Trophoblast cell (in vitro differentiated cells and primary cell): ENCODE measurements at regions not wholly inside any gene's neighbourhood (a gene's known extent, or its start where the extent isn't known, plus 50 kb on each side); places are given as distances from the start of the nearest gene placed in this dataset.

Experiments
- DNase-seq, 2 donors: peaks; one replicate each; pipeline ENCODE4 v3.0.0-alpha.2; 2016
- H2AFZ ChIP-seq: 2 replicates; pipeline ENCODE4 v1.6.1; 2013; ENCODE audit warnings: low read length, moderate library complexity, mild to moderate bottlenecking; ENCODE audit not compliant: insufficient read depth, poor library complexity
- H2AK5ac ChIP-seq: 2 replicates; pipeline ENCODE4 v1.6.1; 2013; ENCODE audit warnings: mild to moderate bottlenecking, low read length
- H2BK120ac ChIP-seq: 2 replicates; pipeline ENCODE4 v1.6.1; 2013; ENCODE audit warnings: low read length, mild to moderate bottlenecking, moderate library complexity; ENCODE audit not compliant: insufficient read depth, poor library complexity
- H2BK12ac ChIP-seq: 2 replicates; pipeline ENCODE4 v1.6.1; 2013; ENCODE audit warnings: mild to moderate bottlenecking, low read length, moderate library complexity
- H2BK5ac ChIP-seq: 2 replicates; pipeline ENCODE4 v1.6.1; 2013; ENCODE audit warnings: low read length, low read depth, moderate library complexity, mild to moderate bottlenecking; ENCODE audit not compliant: poor library complexity
- H3K14ac ChIP-seq: 2 replicates; pipeline ENCODE4 v1.6.1; 2013; ENCODE audit warnings: mild to moderate bottlenecking, low read length
- H3K18ac ChIP-seq: 2 replicates; pipeline ENCODE4 v1.6.1; 2013; ENCODE audit warnings: mild to moderate bottlenecking, low read length
- H3K23ac ChIP-seq: 2 replicates; pipeline ENCODE4 v1.6.1; 2013; ENCODE audit warnings: low read length
- H3K27ac ChIP-seq: 2 replicates; pipeline ENCODE4 v1.5.1; 2013; ENCODE audit warnings: low read depth, mild to moderate bottlenecking, inconsistent platforms, low read length, moderate library complexity
- H3K27me3 ChIP-seq: 2 replicates; pipeline ENCODE4 v1.6.1; 2013; ENCODE audit warnings: inconsistent platforms, mild to moderate bottlenecking, low read length, moderate library complexity; ENCODE audit not compliant: insufficient read depth
- H3K36me3 ChIP-seq, 2 experiments: 1 replicate in 1 of 2; 2 replicates in 1 of 2; pipeline ENCODE4 v1.6.1; 2013; ENCODE audit warnings: low read length in 2 of 2, mild to moderate bottlenecking in 2 of 2, moderate library complexity in 1 of 2; ENCODE audit not compliant: insufficient read depth in 2 of 2, control insufficient read depth in 1 of 2
- H3K4ac ChIP-seq: 2 replicates; pipeline ENCODE4 v1.6.1; 2013; ENCODE audit warnings: low read depth, mild to moderate bottlenecking, low read length, moderate library complexity
- H3K4me1 ChIP-seq, 2 experiments: 1 replicate in 1 of 2; 2 replicates in 1 of 2; pipeline ENCODE4 v1.6.1; 2013; ENCODE audit warnings: low read length in 2 of 2, mild to moderate bottlenecking in 2 of 2, moderate library complexity in 1 of 2; ENCODE audit not compliant: insufficient read depth in 2 of 2, control insufficient read depth in 1 of 2
- H3K4me2 ChIP-seq: 2 replicates; pipeline ENCODE4 v1.6.1; 2013; ENCODE audit warnings: inconsistent platforms, mild to moderate bottlenecking, low read length, moderate library complexity
- H3K4me3 ChIP-seq: 2 replicates; pipeline ENCODE4 v1.5.1; 2013; ENCODE audit warnings: mild to moderate bottlenecking, low read depth, low read length, inconsistent platforms
- H3K79me1 ChIP-seq: one replicate; pipeline ENCODE4 v1.6.1; 2013; ENCODE audit warnings: low read length
- H3K79me2 ChIP-seq: 2 replicates; pipeline ENCODE4 v1.6.1; 2013; ENCODE audit warnings: low read length, mild to moderate bottlenecking; ENCODE audit not compliant: control insufficient read depth, insufficient read depth, poor library complexity
- H3K9ac ChIP-seq: 2 replicates; pipeline ENCODE4 v1.6.1; 2013; ENCODE audit warnings: mild to moderate bottlenecking, low read length
- H3K9me3 ChIP-seq: 2 replicates; pipeline ENCODE4 v1.6.1; 2013; ENCODE audit warnings: low read depth, mild to moderate bottlenecking, control low read depth, inconsistent platforms, low read length; ENCODE audit not compliant: insufficient read depth
- H4K12ac ChIP-seq: 2 replicates; pipeline ENCODE4 v1.6.1; 2013; ENCODE audit warnings: low read depth, mild to moderate bottlenecking, low read length, moderate library complexity
- H4K8ac ChIP-seq: 2 replicates; pipeline ENCODE4 v1.6.1; 2013; ENCODE audit warnings: low read depth, mild to moderate bottlenecking, low read length, moderate library complexity
- H4K91ac ChIP-seq: one replicate; pipeline ENCODE4 v1.6.1; 2013; ENCODE audit warnings: low read depth, mild to moderate bottlenecking, low read length, moderate library complexity
- WGBS: extraction: QIAGEN DNeasy Blood & Tissue Kit; methylation state at CpG from one replicate; pipeline ENCODE4 v1.1.7; 2013; ENCODE audit warnings: missing lambda C conversion rate; ENCODE audit not compliant: insufficient read length, insufficient coverage; ENCODE audit errors: extremely low coverage; 5-methylcytosine and 5-hydroxymethylcytosine counted together

GRCh38 chr4:128698386-128698785, 111.1 kb upstream of the JADE1 start:
- Histone ChIP-seq H3K4me1 (no peaks in the 10 kb centered on the region), H3K4me2 (no peak overlapping the region), H3K79me2 (no peaks in the 10 kb centered on the region), H3K9me3 (no peaks in the 10 kb centered on the region), H2BK120ac (no peak overlapping the region), H2BK12ac (no peak overlapping the region), H3K36me3 (no peaks in the 10 kb centered on the region), H4K91ac (no peak overlapping the region), H3K23ac (no peak overlapping the region), H4K12ac (no peak overlapping the region), H3K79me1 (no peaks in the 10 kb centered on the region), H2BK5ac (no peak overlapping the region), H2AFZ (no peak overlapping the region), H3K27me3 (no peaks in the 10 kb centered on the region), H3K9ac (no peak overlapping the region), H4K8ac (no peak overlapping the region), H3K4ac (no peak overlapping the region), H3K4me3 (no peak overlapping the region), H3K14ac (no peak overlapping the region), H2AK5ac (no peak overlapping the region), H3K27ac (no peak overlapping the region), H3K18ac (no peak overlapping the region)
- DNase-seq, result no peak
- WGBS, result no CpG with 5 or more reads among the region's 2 CpGs

DNA sequence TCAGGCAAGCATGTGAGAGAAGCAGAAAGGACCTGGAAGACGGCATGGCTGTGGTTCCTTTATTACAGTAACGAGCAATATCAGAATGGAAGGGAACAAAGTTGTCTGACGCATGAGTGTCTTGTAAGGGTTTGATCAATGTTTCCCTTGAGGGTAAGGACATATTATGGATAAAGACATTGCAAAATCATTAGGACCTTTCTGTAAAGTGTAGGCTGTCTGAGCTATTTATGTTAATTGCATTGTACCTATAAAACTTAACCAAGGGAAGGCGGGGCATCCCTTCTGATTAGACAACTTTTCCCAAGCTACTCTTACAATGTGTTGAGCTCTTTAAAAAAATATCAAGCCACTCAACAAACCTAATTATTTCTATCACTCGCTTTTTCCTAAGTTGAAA, 112.2 kb upstream of the JADE1 start:
- Histone ChIP-seq H3K79me1 (no peaks in the 10 kb centered on the region), H3K36me3 (no peaks in the 10 kb centered on the region), H3K27ac (no peak overlapping the region), H4K8ac (no peak overlapping the region), H2AFZ (no peak overlapping the region), H3K4me2 (no peak overlapping the region), H3K18ac (no peak overlapping the region), H2AK5ac (no peak overlapping the region), H2BK5ac (no peak overlapping the region), H3K9ac (no peak overlapping the region), H2BK12ac (no peak overlapping the region), H3K4me3 (no peak overlapping the region), H4K91ac (no peak overlapping the region), H4K12ac (no peak overlapping the region), H3K23ac (no peak overlapping the region), H3K79me2 (no peaks in the 10 kb centered on the region), H3K14ac (no peak overlapping the region), H3K9me3 (no peaks in the 10 kb centered on the region), H3K4me1 (no peaks in the 10 kb centered on the region), H3K4ac (no peak overlapping the region), H3K27me3 (no peaks in the 10 kb centered on the region), H2BK120ac (no peak overlapping the region)
- DNase-seq, result no peak
- no CpG with 5 or more reads among the region's 5 CpGs for WGBS

DNA sequence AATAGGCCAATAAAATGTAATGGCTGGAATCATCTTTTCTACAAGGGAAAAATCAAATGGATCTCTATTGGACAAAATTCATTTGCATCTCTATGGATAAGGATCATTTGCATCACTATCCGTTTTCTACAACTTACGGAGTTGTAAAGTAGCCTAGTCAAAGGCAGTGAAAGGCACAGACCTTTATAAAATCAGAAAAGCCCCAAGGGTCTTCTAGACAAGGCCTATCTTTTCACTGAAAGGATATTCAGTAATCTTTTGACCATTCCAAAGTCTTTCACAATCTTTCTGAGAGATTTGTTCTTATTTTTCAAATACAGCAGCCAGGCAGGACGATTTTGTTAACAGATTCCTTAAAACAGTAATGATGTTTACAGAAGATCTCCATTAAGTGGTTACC, 119.5 kb upstream of the JADE1 start:
- Histone ChIP-seq H3K23ac (no peak overlapping the region), H2BK12ac (no peak overlapping the region), H3K36me3 (no peaks in the 10 kb centered on the region), H3K18ac (no peak overlapping the region), H2BK5ac (no peak overlapping the region), H4K12ac (no peak overlapping the region), H3K4ac (no peak overlapping the region), H4K8ac (no peak overlapping the region), H2BK120ac (no peak overlapping the region), H3K4me2 (no peak overlapping the region), H3K79me1 (no peaks in the 10 kb centered on the region), H3K27me3 (no peaks in the 10 kb centered on the region), H3K9ac (no peak overlapping the region), H3K4me3 (no peak overlapping the region), H3K27ac (no peak overlapping the region), H3K14ac (no peak overlapping the region), H4K91ac (no peak overlapping the region), H2AFZ (no peak overlapping the region), H2AK5ac (no peak overlapping the region), H3K4me1 (no peaks in the 10 kb centered on the region), H3K79me2 (no peaks in the 10 kb centered on the region), H3K9me3 (peaks cover 1% of the 10 kb centered on the region)
- no peak for DNase-seq
- no CpG with 5 or more reads among the region's 3 CpGs for WGBS

- H3K27ac ChIP-seq, result no peak overlapping the region
- no peaks in the 10 kb centered on the region for H3K79me1 ChIP-seq
- no peak overlapping the region for H4K91ac ChIP-seq
- WGBS, result no CpG with 5 or more reads among the region's 3 CpGs
- H3K4me1 ChIP-seq, result no peaks in the 10 kb centered on the region
- H3K4me3 ChIP-seq, result no peak overlapping the region
- DNase-seq, result no peak
- no peak overlapping the region for H2AK5ac ChIP-seq
- H2BK12ac ChIP-seq, result no peak overlapping the region
- H3K23ac ChIP-seq, result no peak overlapping the region
- H3K36me3 ChIP-seq, result no peaks in the 10 kb centered on the region
- no peak overlapping the region for H2BK120ac ChIP-seq
- no peak overlapping the region for H2BK5ac ChIP-seq
- H4K12ac ChIP-seq, result no peak overlapping the region
- H3K4ac ChIP-seq, result no peak overlapping the region
- H3K14ac ChIP-seq, result no peak overlapping the region
- no peak overlapping the region for H4K8ac ChIP-seq
- H3K18ac ChIP-seq, result no peak overlapping the region
- no peak overlapping the region for H3K4me2 ChIP-seq
- no peak overlapping the region for H3K9ac ChIP-seq
- peaks cover 1% of the 10 kb centered on the region for H3K9me3 ChIP-seq
- no peaks in the 10 kb centered on the region for H3K79me2 ChIP-seq
- no peaks in the 10 kb centered on the region for H3K27me3 ChIP-seq
- no peak overlapping the region for H2AFZ ChIP-seq
These were observed 120.6 kb upstream of the JADE1 start for GRCh38 chr4:128688846-128689437.
